ENCODE measurements at regions not wholly inside any gene's neighbourhood (a gene's known extent, or its start where the extent isn't known, plus 50 kb on each side); places are given as distances from the start of the nearest gene placed in this dataset.
A peak's percentile ranks its signal among the peaks of the same experiment; 100 is the strongest.

GRCh38 chr14:21748869-21749303 is 75.3 kb upstream of the OR4E1 start:
- TF ChIP-seq CTCF (IDR thresholded peaks at IDR 0.05) (peak in 2 of 3 donors; percentile 29 to 32), POLR2A (IDR thresholded peaks at IDR 0.05) (no peak), POLR2AphosphoS5 (IDR thresholded peaks at IDR 0.05) (no peak)
